NB4 (cell line): ENCODE measurements at regions not wholly inside any gene's neighbourhood (a gene's known extent, or its start where the extent isn't known, plus 50 kb on each side); places are given as distances from the start of the nearest gene placed in this dataset.

Source experiments
- CTCF ChIP-seq: IDR thresholded peaks from one replicate; pipeline ENCODE4 v1.5.1; 2012; ENCODE audit warnings: low read depth, low read length
- POLR2A ChIP-seq: IDR thresholded peaks from 2 replicates; pipeline ENCODE4 v1.6.1; 2011; ENCODE audit warnings: mild to moderate bottlenecking; ENCODE audit not compliant: insufficient read length; ENCODE audit errors: extremely low read depth

GRCh38 chr12:124451016-124451415 lies 116.4 kb downstream of the NCOR2 start:
- TF ChIP-seq POLR2A, result no peak
- TF ChIP-seq CTCF, result no peak
